ENCODE measurements at regions not wholly inside any gene's neighbourhood (a gene's known extent, or its start where the extent isn't known, plus 50 kb on each side); places are given as distances from the start of the nearest gene placed in this dataset.

- Histone ChIP-seq H2AFZ (ENCODE audit: low read depth, low read length) (no peak overlapping the region), H3K9ac (ENCODE audit: low read length) (no peak overlapping the region), H3K9me3 (ENCODE audit: insufficient read depth, low read depth, low read length) (peaks cover 3% of the 10 kb centered on the region), H3K4me1 (ENCODE audit: insufficient read depth, low read length) (no peaks in the 10 kb centered on the region), H3K27ac (ENCODE audit: low read depth, low read length) (no peak overlapping the region), H3K27me3 (ENCODE audit: insufficient read depth, low read length) (no peaks in the 10 kb centered on the region), H3K4me2 (ENCODE audit: low read length) (no peak overlapping the region), H4K20me1 (ENCODE audit: insufficient read depth, low read length) (no peaks in the 10 kb centered on the region), H3K36me3 (ENCODE audit: insufficient read depth, low read length) (no peaks in the 10 kb centered on the region), H3K79me2 (ENCODE audit: insufficient read depth, low read length) (no peaks in the 10 kb centered on the region), H3K4me3 (ENCODE audit: insufficient read depth, low read depth, low read length) (no peak overlapping the region)
- no peak overlapping the region for H3K27ac Mint-ChIP-seq (ENCODE audit: unreplicated experiment)
- H3K36me3 Mint-ChIP-seq (ENCODE audit: low read depth, unreplicated experiment): no peaks in the 10 kb centered on the region
- no peak for TF ChIP-seq EZH2 (IDR thresholded peaks at IDR 0.05; ENCODE audit: insufficient read depth, low read length)
- no peak for TF ChIP-seq CTCF (IDR thresholded peaks at IDR 0.05; ENCODE audit: insufficient read depth, low read depth, low read length)
- FAIRE-seq (no peak), DNase-seq (ENCODE audit: low read depth) (no peak)
- no peaks in the 10 kb centered on the region for H3K4me1 Mint-ChIP-seq (ENCODE audit: low read depth, unreplicated experiment)
- H3K9me3 Mint-ChIP-seq (ENCODE audit: unreplicated experiment): no peaks in the 10 kb centered on the region
- peaks cover 14% of the 10 kb centered on the region for H3K27me3 Mint-ChIP-seq (ENCODE audit: low read depth, unreplicated experiment)
- H3K4me3 Mint-ChIP-seq (ENCODE audit: unreplicated experiment): no peak overlapping the region
These were observed 91.7 kb upstream of the MEIS1 start for GRCh38 chr2:66343259-66343658.

- FAIRE-seq: no peak
- no peaks in the 10 kb centered on the region for H3K36me3 Mint-ChIP-seq (ENCODE audit: low read depth, unreplicated experiment)
- no peaks in the 10 kb centered on the region for H3K79me2 ChIP-seq (ENCODE audit: insufficient read depth, low read length)
- H3K4me1 Mint-ChIP-seq (ENCODE audit: low read depth, unreplicated experiment): no peaks in the 10 kb centered on the region
- TF ChIP-seq CTCF (IDR thresholded peaks at IDR 0.05; ENCODE audit: insufficient read depth, low read depth, low read length) (no peak), EZH2 (IDR thresholded peaks at IDR 0.05; ENCODE audit: insufficient read depth, low read length) (no peak)
- H3K4me3 ChIP-seq (ENCODE audit: insufficient read depth, low read depth, low read length): no peak overlapping the region
- no peaks in the 10 kb centered on the region for H4K20me1 ChIP-seq (ENCODE audit: insufficient read depth, low read length)
- H3K27me3 ChIP-seq (ENCODE audit: insufficient read depth, low read length): peaks cover 3% of the 10 kb centered on the region
- no peaks in the 10 kb centered on the region for H3K9me3 Mint-ChIP-seq (ENCODE audit: unreplicated experiment)
- H3K4me1 ChIP-seq (ENCODE audit: insufficient read depth, low read length): no peaks in the 10 kb centered on the region
- no peak overlapping the region for H3K9ac ChIP-seq (ENCODE audit: low read length)
- peaks cover 7% of the 10 kb centered on the region for H3K27me3 Mint-ChIP-seq (ENCODE audit: low read depth, unreplicated experiment)
- H3K27ac Mint-ChIP-seq (ENCODE audit: unreplicated experiment): no peak overlapping the region
- H3K27ac ChIP-seq (ENCODE audit: low read depth, low read length): no peak overlapping the region
- H3K36me3 ChIP-seq (ENCODE audit: insufficient read depth, low read length): no peaks in the 10 kb centered on the region
- no peaks in the 10 kb centered on the region for H3K9me3 ChIP-seq (ENCODE audit: insufficient read depth, low read depth, low read length)
- H3K4me3 Mint-ChIP-seq (ENCODE audit: unreplicated experiment): no peak overlapping the region
- no peak overlapping the region for H2AFZ ChIP-seq (ENCODE audit: low read depth, low read length)
- no peak for DNase-seq (ENCODE audit: low read depth)
- no peak overlapping the region for H3K4me2 ChIP-seq (ENCODE audit: low read length)
These were observed 94.4 kb upstream of the MEIS1 start for GRCh38 chr2:66340521-66340920.

DNA sequence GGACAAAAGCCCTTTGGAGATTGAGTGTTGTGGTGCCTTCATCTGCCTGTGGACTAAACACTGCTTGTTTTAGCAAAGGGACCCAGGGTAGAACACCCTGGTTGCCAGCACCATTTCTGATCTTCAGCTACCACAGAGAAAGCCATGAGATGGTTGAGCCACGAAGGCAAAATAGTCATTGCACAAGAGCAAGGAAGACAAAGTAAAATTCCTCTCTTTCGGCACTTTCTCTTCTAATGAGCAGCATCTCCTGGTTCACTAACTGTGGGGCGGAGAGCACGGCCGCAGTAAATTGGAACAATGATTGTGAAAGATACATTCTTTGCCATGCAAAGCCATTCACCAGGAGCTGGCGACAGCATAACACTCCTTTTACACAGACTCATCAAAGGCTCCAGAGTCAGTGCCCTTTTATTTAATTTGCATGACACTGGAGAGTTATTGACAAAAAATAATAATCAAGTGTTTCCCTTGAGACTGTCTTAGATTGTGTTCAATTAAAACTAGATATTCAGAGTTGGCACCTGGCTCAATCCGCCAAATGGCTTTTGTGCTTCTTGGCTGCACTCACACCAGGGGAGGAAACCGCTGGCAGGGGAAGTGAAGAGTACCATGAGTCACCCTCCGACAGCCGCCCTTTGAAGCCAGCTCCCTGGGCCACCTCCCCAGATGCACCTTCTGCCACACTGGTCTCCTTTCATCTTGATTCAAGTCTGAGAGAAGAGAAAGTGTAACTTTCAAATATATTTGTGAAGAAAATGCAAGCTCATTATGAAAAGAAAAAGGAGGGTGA is 100.5 kb upstream of the MEIS1 start:
- H3K4me1 ChIP-seq (ENCODE audit: insufficient read depth, low read length): no peaks in the 10 kb centered on the region
- no peak overlapping the region for H2AFZ ChIP-seq (ENCODE audit: low read depth, low read length)
- H3K79me2 ChIP-seq (ENCODE audit: insufficient read depth, low read length): no peaks in the 10 kb centered on the region
- no peaks in the 10 kb centered on the region for H3K9me3 Mint-ChIP-seq (ENCODE audit: unreplicated experiment)
- H3K4me2 ChIP-seq (ENCODE audit: low read length): peak overlapping the region; percentile 6
- no peak overlapping the region for H3K27ac ChIP-seq (ENCODE audit: low read depth, low read length)
- H3K9me3 ChIP-seq (ENCODE audit: insufficient read depth, low read depth, low read length): no peaks in the 10 kb centered on the region
- H3K36me3 Mint-ChIP-seq (ENCODE audit: low read depth, unreplicated experiment): no peaks in the 10 kb centered on the region
- DNase-seq (ENCODE audit: low read depth) (peak; percentile 12), FAIRE-seq (no peak)
- no peaks in the 10 kb centered on the region for H3K36me3 ChIP-seq (ENCODE audit: insufficient read depth, low read length)
- no peak overlapping the region for H3K27ac Mint-ChIP-seq (ENCODE audit: unreplicated experiment)
- H4K20me1 ChIP-seq (ENCODE audit: insufficient read depth, low read length): no peaks in the 10 kb centered on the region
- peaks cover 3% of the 10 kb centered on the region for H3K27me3 ChIP-seq (ENCODE audit: insufficient read depth, low read length)
- no peaks in the 10 kb centered on the region for H3K27me3 Mint-ChIP-seq (ENCODE audit: low read depth, unreplicated experiment)
- peaks cover 3% of the 10 kb centered on the region for H3K4me1 Mint-ChIP-seq (ENCODE audit: low read depth, unreplicated experiment)
- no peak overlapping the region for H3K4me3 ChIP-seq (ENCODE audit: insufficient read depth, low read depth, low read length)
- no peak overlapping the region for H3K4me3 Mint-ChIP-seq (ENCODE audit: unreplicated experiment)
- TF ChIP-seq EZH2 (IDR thresholded peaks at IDR 0.05; ENCODE audit: insufficient read depth, low read length) (no peak), CTCF (IDR thresholded peaks at IDR 0.05; ENCODE audit: insufficient read depth, low read depth, low read length) (no peak)
- H3K9ac ChIP-seq (ENCODE audit: low read length): no peak overlapping the region
